ENCODE measurements at regions not wholly inside any gene's neighbourhood (a gene's known extent, or its start where the extent isn't known, plus 50 kb on each side); places are given as distances from the start of the nearest gene placed in this dataset.

DNA sequence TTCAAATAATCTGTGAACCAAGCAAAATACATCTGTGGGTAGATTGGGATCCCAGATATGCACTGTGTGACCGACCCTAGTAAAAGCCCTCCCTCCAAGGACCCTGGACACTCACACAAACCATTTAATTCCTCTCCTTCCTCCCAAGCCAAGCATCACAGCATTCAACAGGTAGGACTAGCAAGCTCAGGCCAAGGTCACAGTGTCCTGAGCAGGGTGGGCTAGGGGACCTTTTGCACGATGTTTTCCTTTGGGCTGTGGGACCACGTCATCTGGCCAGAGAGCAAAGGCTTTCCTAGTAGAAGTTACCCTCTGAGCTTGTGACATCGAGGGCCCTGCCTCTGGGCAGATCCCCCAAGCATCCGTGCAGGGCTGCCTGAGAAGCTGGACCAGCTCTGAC, 297.6 kb upstream of the ZNF507 start:
- no peaks in the 10 kb centered on the region for H3F3A ChIP-seq (ENCODE audit: insufficient read depth, low read length)
- H3K9me3 ChIP-seq (replicated peaks; ENCODE audit: insufficient read depth, low read length): no peaks in the 10 kb centered on the region
- no peak overlapping the region for H3K4me2 ChIP-seq (ENCODE audit: low read depth, low read length)
- no peak for DNase-seq
- H3K9me2 ChIP-seq (replicated peaks; ENCODE audit: insufficient read depth, low read length): no peaks in the 10 kb centered on the region
- no peaks in the 10 kb centered on the region for H3K4me1 ChIP-seq (ENCODE audit: low read length)
- no peaks in the 10 kb centered on the region for H3K36me3 ChIP-seq (replicated peaks; ENCODE audit: insufficient read depth, low read length)
- H4K20me1 ChIP-seq (ENCODE audit: insufficient read depth, low read length): no peaks in the 10 kb centered on the region
- TF ChIP-seq, protein P1, sequence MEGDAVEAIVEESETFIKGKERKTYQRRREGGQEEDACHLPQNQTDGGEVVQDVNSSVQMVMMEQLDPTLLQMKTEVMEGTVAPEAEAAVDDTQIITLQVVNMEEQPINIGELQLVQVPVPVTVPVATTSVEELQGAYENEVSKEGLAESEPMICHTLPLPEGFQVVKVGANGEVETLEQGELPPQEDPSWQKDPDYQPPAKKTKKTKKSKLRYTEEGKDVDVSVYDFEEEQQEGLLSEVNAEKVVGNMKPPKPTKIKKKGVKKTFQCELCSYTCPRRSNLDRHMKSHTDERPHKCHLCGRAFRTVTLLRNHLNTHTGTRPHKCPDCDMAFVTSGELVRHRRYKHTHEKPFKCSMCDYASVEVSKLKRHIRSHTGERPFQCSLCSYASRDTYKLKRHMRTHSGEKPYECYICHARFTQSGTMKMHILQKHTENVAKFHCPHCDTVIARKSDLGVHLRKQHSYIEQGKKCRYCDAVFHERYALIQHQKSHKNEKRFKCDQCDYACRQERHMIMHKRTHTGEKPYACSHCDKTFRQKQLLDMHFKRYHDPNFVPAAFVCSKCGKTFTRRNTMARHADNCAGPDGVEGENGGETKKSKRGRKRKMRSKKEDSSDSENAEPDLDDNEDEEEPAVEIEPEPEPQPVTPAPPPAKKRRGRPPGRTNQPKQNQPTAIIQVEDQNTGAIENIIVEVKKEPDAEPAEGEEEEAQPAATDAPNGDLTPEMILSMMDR (IDR thresholded peaks at IDR 0.05; ENCODE audit: low read length): no peak
- no peak for TF ChIP-seq EZH2 (optimal IDR thresholded peaks at IDR 0.05; ENCODE audit: low read depth, low read length)
- TF ChIP-seq EZH2phosphoT487 (IDR thresholded peaks at IDR 0.05; ENCODE audit: low read length): no peak
- H3K4me3 ChIP-seq (ENCODE audit: low read length): no peak overlapping the region
- H3K27me3 ChIP-seq (replicated peaks; ENCODE audit: insufficient read depth, low read length): peaks cover 64% of the 10 kb centered on the region
- no peak overlapping the region for H2AFZ ChIP-seq (ENCODE audit: low read length)
- H3K9ac ChIP-seq (ENCODE audit: low read length): no peak overlapping the region
- no peak overlapping the region for H3K27ac ChIP-seq (ENCODE audit: low read length)
- no peaks in the 10 kb centered on the region for H3K79me2 ChIP-seq (ENCODE audit: low read length)

DNA sequence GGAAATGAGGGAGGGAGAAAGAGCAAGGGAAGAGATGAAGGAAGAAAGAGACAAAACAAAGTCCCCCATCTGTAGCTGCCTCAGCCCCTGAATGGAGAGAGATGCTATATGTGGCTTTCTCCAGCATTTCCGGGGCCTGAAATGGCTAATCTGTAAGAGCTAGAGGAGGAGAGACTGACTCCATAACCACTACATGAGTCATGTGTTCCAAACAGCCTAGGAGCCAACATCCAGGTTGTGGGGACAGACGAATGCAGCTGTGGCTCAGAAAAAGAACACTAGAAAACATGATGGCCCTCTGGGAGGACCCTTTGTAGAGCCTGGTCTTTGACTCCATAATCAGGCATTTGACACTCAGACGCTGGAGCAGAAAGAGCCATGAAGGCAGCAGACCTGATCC, 292.0 kb upstream of the ZNF507 start:
- Histone ChIP-seq H2AFZ (ENCODE audit: low read length) (no peak overlapping the region), H3K27ac (ENCODE audit: low read length) (no peak overlapping the region), H3K9ac (ENCODE audit: low read length) (no peak overlapping the region), H4K20me1 (ENCODE audit: insufficient read depth, low read length) (no peaks in the 10 kb centered on the region), H3K4me3 (ENCODE audit: low read length) (no peak overlapping the region), H3K9me3 (replicated peaks; ENCODE audit: insufficient read depth, low read length) (no peaks in the 10 kb centered on the region), H3K36me3 (replicated peaks; ENCODE audit: insufficient read depth, low read length) (no peaks in the 10 kb centered on the region), H3K27me3 (replicated peaks; ENCODE audit: insufficient read depth, low read length) (peaks cover 41% of the 10 kb centered on the region), H3K9me2 (replicated peaks; ENCODE audit: insufficient read depth, low read length) (no peaks in the 10 kb centered on the region), H3F3A (ENCODE audit: insufficient read depth, low read length) (no peaks in the 10 kb centered on the region), H3K4me2 (ENCODE audit: low read depth, low read length) (no peak overlapping the region), H3K4me1 (ENCODE audit: low read length) (no peaks in the 10 kb centered on the region), H3K79me2 (ENCODE audit: low read length) (no peaks in the 10 kb centered on the region)
- no peak for DNase-seq
- no peak for TF ChIP-seq EZH2phosphoT487 (IDR thresholded peaks at IDR 0.05; ENCODE audit: low read length)
- TF ChIP-seq, protein P1 (IDR thresholded peaks at IDR 0.05; ENCODE audit: low read length): no peak
- no peak for TF ChIP-seq EZH2 (optimal IDR thresholded peaks at IDR 0.05; ENCODE audit: low read depth, low read length)

DNA sequence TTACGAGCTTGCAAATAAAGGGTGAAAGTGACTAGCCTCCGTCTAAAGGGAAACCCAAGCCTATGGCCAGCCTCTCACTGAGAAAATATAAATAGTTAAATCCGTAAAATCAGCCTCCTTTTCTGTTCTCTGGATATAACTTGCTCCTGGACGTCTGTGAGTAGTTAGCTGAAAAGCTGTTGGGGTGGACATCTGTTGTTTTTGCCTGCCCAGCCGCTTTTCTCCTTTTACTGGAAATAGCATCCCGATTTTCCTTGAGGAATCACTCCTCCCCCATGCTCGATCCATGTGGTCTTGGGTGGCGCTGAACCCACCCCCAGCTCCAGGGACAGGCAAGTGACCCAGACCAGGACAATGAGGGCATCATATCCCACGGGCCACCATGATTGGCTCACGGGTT, 291.5 kb upstream of the ZNF507 start:
- Histone ChIP-seq H3K27me3 (replicated peaks; ENCODE audit: insufficient read depth, low read length) (peaks cover 36% of the 10 kb centered on the region), H2AFZ (ENCODE audit: low read length) (no peak overlapping the region), H3K4me3 (ENCODE audit: low read length) (no peak overlapping the region), H3K4me2 (ENCODE audit: low read depth, low read length) (no peak overlapping the region), H3F3A (ENCODE audit: insufficient read depth, low read length) (no peaks in the 10 kb centered on the region), H3K4me1 (ENCODE audit: low read length) (no peaks in the 10 kb centered on the region), H4K20me1 (ENCODE audit: insufficient read depth, low read length) (no peaks in the 10 kb centered on the region), H3K79me2 (ENCODE audit: low read length) (no peaks in the 10 kb centered on the region), H3K9me3 (replicated peaks; ENCODE audit: insufficient read depth, low read length) (no peaks in the 10 kb centered on the region), H3K9ac (ENCODE audit: low read length) (no peak overlapping the region), H3K27ac (ENCODE audit: low read length) (no peak overlapping the region), H3K36me3 (replicated peaks; ENCODE audit: insufficient read depth, low read length) (no peaks in the 10 kb centered on the region), H3K9me2 (replicated peaks; ENCODE audit: insufficient read depth, low read length) (no peaks in the 10 kb centered on the region)
- TF ChIP-seq EZH2phosphoT487 (IDR thresholded peaks at IDR 0.05; ENCODE audit: low read length): no peak
- TF ChIP-seq EZH2 (optimal IDR thresholded peaks at IDR 0.05; ENCODE audit: low read depth, low read length): no peak
- TF ChIP-seq, protein P1 (IDR thresholded peaks at IDR 0.05; ENCODE audit: low read length): no peak
- no peak for DNase-seq

Measured in MM.1S (cell line).